Mucosa of gallbladder (tissue), 1 donor: ENCODE measurements at regions not wholly inside any gene's neighbourhood (a gene's known extent, or its start where the extent isn't known, plus 50 kb on each side); places are given as distances from the start of the nearest gene placed in this dataset.
"Not testable (repeated sequence)": the region's sequence is repeated elsewhere in the genome, so short reads cannot be mapped to it uniquely, and the experiment has no call there.

ENCODE experiments used
- DNase-seq: peaks from one replicate; pipeline ENCODE4 v3.0.0-alpha.2; 2020; ENCODE audit warnings: low spot score
- donor health status: DM: no; HTN: no; CAD: no.

- no peak for DNase-seq
These were observed 1064.6 kb upstream of the CHAC2 start for GRCh38 chr2:52703004-52703403.

GRCh38 chr2:52698408-52698807, 1069.2 kb upstream of the CHAC2 start:
- no peak for DNase-seq

- no peak for DNase-seq
These were observed 1069.9 kb upstream of the CHAC2 start for GRCh38 chr2:52697690-52698089.

- DNase-seq = no peak
These were observed 1071.9 kb upstream of the CHAC2 start for GRCh38 chr2:52695731-52696130.

- no peak for DNase-seq
These were observed 1080.7 kb upstream of the CHAC2 start for GRCh38 chr2:52686935-52687334.

- DNase-seq = no peak
These were observed 1091.5 kb upstream of the CHAC2 start for GRCh38 chr2:52676056-52676455.

GRCh38 chr2:52668724-52669123, 1098.9 kb upstream of the CHAC2 start:
- DNase-seq = no peak

GRCh38 chr2:52659546-52659945, 1108.1 kb upstream of the CHAC2 start:
- no peak for DNase-seq

- DNase-seq = no peak
These were observed 1109.0 kb upstream of the CHAC2 start for GRCh38 chr2:52658598-52658997.

- no peak for DNase-seq
These were observed 1127.9 kb upstream of the CHAC2 start for GRCh38 chr2:52639692-52640091.

GRCh38 chr2:52632543-52632942, 1135.1 kb upstream of the CHAC2 start:
- no peak for DNase-seq

- DNase-seq = no peak
These were observed 1137.7 kb upstream of the CHAC2 start for GRCh38 chr2:52629944-52630343.

GRCh38 chr2:52629531-52629930, 1138.1 kb upstream of the CHAC2 start:
- DNase-seq = no peak

- DNase-seq = no peak
These were observed 1145.3 kb upstream of the CHAC2 start for GRCh38 chr2:52622266-52622665.

GRCh38 chr2:52613064-52613463, 1154.5 kb upstream of the CHAC2 start:
- no peak for DNase-seq

GRCh38 chr2:52611759-52612158, 1155.8 kb upstream of the CHAC2 start:
- DNase-seq = no peak

- no peak for DNase-seq
These were observed 1159.6 kb upstream of the CHAC2 start for GRCh38 chr2:52608030-52608429.

GRCh38 chr2:52597346-52597745, 1170.3 kb upstream of the CHAC2 start:
- DNase-seq = no peak

- DNase-seq = no peak
These were observed 1173.6 kb upstream of the CHAC2 start for GRCh38 chr2:52594026-52594425.

- DNase-seq = not testable (repeated sequence)
These were observed 1183.5 kb upstream of the CHAC2 start for GRCh38 chr2:52584071-52584470.

GRCh38 chr2:52572469-52572894, 1195.1 kb upstream of the CHAC2 start:
- no peak for DNase-seq

GRCh38 chr2:52571380-52572347, 1195.9 kb upstream of the CHAC2 start:
- DNase-seq = no peak

- DNase-seq = no peak
These were observed 1196.9 kb upstream of the CHAC2 start for GRCh38 chr2:52570716-52571115.

GRCh38 chr2:52563151-52563550, 1204.5 kb upstream of the CHAC2 start:
- DNase-seq = no peak
